ENCODE measurements at regions not wholly inside any gene's neighbourhood (a gene's known extent, or its start where the extent isn't known, plus 50 kb on each side); places are given as distances from the start of the nearest gene placed in this dataset.
A peak's percentile ranks its signal among the peaks of the same experiment; 100 is the strongest.

- H3K4me3 ChIP-seq (ENCODE audit: low read length in 3 of 3): no peak overlapping the region
- H3K9ac ChIP-seq (ENCODE audit: low read length in 3 of 3): no peak overlapping the region
- no peaks in the 10 kb centered on the region for H3K9me3 ChIP-seq (ENCODE audit: control insufficient read depth in 2 of 3, insufficient read depth in 1 of 3, low read length in 3 of 3)
- DNase-seq (no peak), FAIRE-seq (no peak)
- H3K36me3 ChIP-seq (ENCODE audit: control insufficient read depth in 2 of 3, insufficient read depth in 3 of 3, low read length in 3 of 3): no peaks in the 10 kb centered on the region
- H3K27ac ChIP-seq (ENCODE audit: low read depth in 2 of 2, low read length in 2 of 2): no peak overlapping the region
- no peak for TF ChIP-seq CTCF (IDR thresholded peaks at IDR 0.05; ENCODE audit: borderline replicate concordance, extremely low read depth, insufficient read depth)
- peaks cover 0 to 4% (median 0%) of the 10 kb centered on the region in 3 donors for H3K4me1 ChIP-seq (ENCODE audit: control insufficient read depth in 2 of 3, insufficient read depth in 2 of 3, low read depth in 1 of 3, low read length in 3 of 3)
- H3K27me3 ChIP-seq (ENCODE audit: control insufficient read depth, insufficient read depth, low read length): no peaks in the 10 kb centered on the region
- intact Hi-C loops (cut with DNase I): loop anchor here (10.0 kb wide), 1 partner anchor 319 kb away; no protein-coding TSS in a partner anchor
These were observed 112.9 kb upstream of the PHACTR1 start for GRCh38 chr6:12603673-12604049.

- peak; percentile 66 for TF ChIP-seq CTCF (IDR thresholded peaks at IDR 0.05; ENCODE audit: borderline replicate concordance, extremely low read depth, insufficient read depth)
- Histone ChIP-seq H3K9ac (ENCODE audit: low read length in 3 of 3) (peak overlapping the region in 1 of 3 donors; percentile 16), H3K9me3 (ENCODE audit: control insufficient read depth in 2 of 3, insufficient read depth in 1 of 3, low read length in 3 of 3) (no peaks in the 10 kb centered on the region), H3K4me1 (ENCODE audit: control insufficient read depth in 2 of 3, insufficient read depth in 2 of 3, low read depth in 1 of 3, low read length in 3 of 3) (peaks cover 0 to 4% (median 0%) of the 10 kb centered on the region in 3 donors), H3K27ac (ENCODE audit: low read depth in 2 of 2, low read length in 2 of 2) (no peak overlapping the region), H3K36me3 (ENCODE audit: control insufficient read depth in 2 of 3, insufficient read depth in 3 of 3, low read length in 3 of 3) (no peaks in the 10 kb centered on the region), H3K4me3 (ENCODE audit: low read length in 3 of 3) (no peak overlapping the region), H3K27me3 (ENCODE audit: control insufficient read depth, insufficient read depth, low read length) (no peaks in the 10 kb centered on the region)
- peak in 4 of 5 donors; percentile 42 to 84 (median 67) for DNase-seq
- FAIRE-seq: no peak
- intact Hi-C loops (cut with DNase I): loop anchor here (10.0 kb wide), 1 partner anchor 321 kb away; no protein-coding TSS in a partner anchor
These were observed 110.7 kb upstream of the PHACTR1 start for GRCh38 chr6:12605888-12606345.

- Histone ChIP-seq H3K27ac (ENCODE audit: low read depth in 2 of 2, low read length in 2 of 2) (no peak overlapping the region), H3K4me3 (ENCODE audit: low read length in 3 of 3) (no peak overlapping the region), H3K27me3 (ENCODE audit: control insufficient read depth, insufficient read depth, low read length) (no peaks in the 10 kb centered on the region), H3K9ac (ENCODE audit: low read length in 3 of 3) (no peak overlapping the region), H3K9me3 (ENCODE audit: control insufficient read depth in 2 of 3, insufficient read depth in 1 of 3, low read length in 3 of 3) (no peaks in the 10 kb centered on the region), H3K36me3 (ENCODE audit: control insufficient read depth in 2 of 3, insufficient read depth in 3 of 3, low read length in 3 of 3) (no peaks in the 10 kb centered on the region), H3K4me1 (ENCODE audit: control insufficient read depth in 2 of 3, insufficient read depth in 2 of 3, low read depth in 1 of 3, low read length in 3 of 3) (peaks cover 0 to 4% (median 0%) of the 10 kb centered on the region in 3 donors)
- DNase-seq (no peak), FAIRE-seq (no peak)
- TF ChIP-seq CTCF (IDR thresholded peaks at IDR 0.05; ENCODE audit: borderline replicate concordance, extremely low read depth, insufficient read depth): no peak
- intact Hi-C loops (cut with DNase I): loop anchor here (10.0 kb wide), 1 partner anchor 322 kb away; no protein-coding TSS in a partner anchor
These were observed 110.0 kb upstream of the PHACTR1 start for GRCh38 chr6:12606616-12607015.
